Hepatocyte (in vitro differentiated cells): ENCODE measurements at regions not wholly inside any gene's neighbourhood (a gene's known extent, or its start where the extent isn't known, plus 50 kb on each side); places are given as distances from the start of the nearest gene placed in this dataset.

ENCODE experiments used
- EZH2 ChIP-seq: fragments of 200-600 bp; sonication (generic); IDR thresholded peaks from 2 replicates; pipeline ENCODE4 v1.6.1; 2016; ENCODE audit warnings: antibody characterized with exemption, mild to moderate bottlenecking, borderline replicate concordance
- EZH2phosphoT487 ChIP-seq: fragments of 200-600 bp; sonication (generic); IDR thresholded peaks from one replicate; pipeline ENCODE4 v1.6.1; 2018; ENCODE audit warnings: antibody characterized with exemption, mild to moderate bottlenecking, low read depth, moderate library complexity; ENCODE audit not compliant: unreplicated experiment, severe bottlenecking
- TF ChIP-seq, protein P1 (sequence below): fragments of 200-600 bp; sonication (generic); IDR thresholded peaks from 2 replicates; pipeline ENCODE4 v1.5.1; 2016; ENCODE audit warnings: antibody characterized with exemption, mild to moderate bottlenecking; ENCODE audit not compliant: poor library complexity

- TF ChIP-seq, protein P1, sequence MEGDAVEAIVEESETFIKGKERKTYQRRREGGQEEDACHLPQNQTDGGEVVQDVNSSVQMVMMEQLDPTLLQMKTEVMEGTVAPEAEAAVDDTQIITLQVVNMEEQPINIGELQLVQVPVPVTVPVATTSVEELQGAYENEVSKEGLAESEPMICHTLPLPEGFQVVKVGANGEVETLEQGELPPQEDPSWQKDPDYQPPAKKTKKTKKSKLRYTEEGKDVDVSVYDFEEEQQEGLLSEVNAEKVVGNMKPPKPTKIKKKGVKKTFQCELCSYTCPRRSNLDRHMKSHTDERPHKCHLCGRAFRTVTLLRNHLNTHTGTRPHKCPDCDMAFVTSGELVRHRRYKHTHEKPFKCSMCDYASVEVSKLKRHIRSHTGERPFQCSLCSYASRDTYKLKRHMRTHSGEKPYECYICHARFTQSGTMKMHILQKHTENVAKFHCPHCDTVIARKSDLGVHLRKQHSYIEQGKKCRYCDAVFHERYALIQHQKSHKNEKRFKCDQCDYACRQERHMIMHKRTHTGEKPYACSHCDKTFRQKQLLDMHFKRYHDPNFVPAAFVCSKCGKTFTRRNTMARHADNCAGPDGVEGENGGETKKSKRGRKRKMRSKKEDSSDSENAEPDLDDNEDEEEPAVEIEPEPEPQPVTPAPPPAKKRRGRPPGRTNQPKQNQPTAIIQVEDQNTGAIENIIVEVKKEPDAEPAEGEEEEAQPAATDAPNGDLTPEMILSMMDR = no peak
- TF ChIP-seq EZH2 = no peak
- no peak for TF ChIP-seq EZH2phosphoT487
Measured at GRCh38 chr18:41119031-41119430, 836.0 kb upstream of the PIK3C3 start.
